Sigmoid colon (tissue), 6 donors: ENCODE measurements at regions not wholly inside any gene's neighbourhood (a gene's known extent, or its start where the extent isn't known, plus 50 kb on each side); places are given as distances from the start of the nearest gene placed in this dataset.

ENCODE experiments used
- DNase-seq: peaks from one replicate; pipeline ENCODE4 v3.0.0-alpha.2; 2019
- H3K27ac ChIP-seq, 4 donors: fragments of 200-600 bp; sonication (generic); one replicate each; pipeline ENCODE4 v1.5.1; 2016 to 2019; ENCODE audit warnings: mild to moderate bottlenecking in 1 of 4
- H3K27me3 ChIP-seq, 3 donors: fragments of 200-600 bp; sonication (generic); one replicate each; pipeline ENCODE4 v1.5.1; 2019; ENCODE audit warnings: mild to moderate bottlenecking in 1 of 3
- H3K36me3 ChIP-seq, 4 donors: fragments of 200-600 bp; sonication (generic); one replicate each; pipeline ENCODE4 v1.5.1; 2016 to 2019
- H3K4me1 ChIP-seq, 4 donors: fragments of 200-600 bp; sonication (generic); one replicate each; pipeline ENCODE4 v1.5.1; 2017 to 2019
- H3K4me3 ChIP-seq, 4 donors: fragments of 200-600 bp; sonication (generic); one replicate each; pipeline ENCODE4 v1.5.1; 2017 to 2019; ENCODE audit warnings: mild to moderate bottlenecking in 2 of 4, moderate library complexity in 1 of 4
- H3K9me3 ChIP-seq, 4 donors: fragments of 200-600 bp in 3 of 4; sonication (generic) in 3 of 4; one replicate each; pipeline versions ENCODE4 v1.5.1 to v1.6.1; 2013 to 2019
- EP300 ChIP-seq, 4 donors: sonication (generic); formaldehyde crosslinking; IDR thresholded peaks; one replicate each; pipeline ENCODE4 v1.6.1; 2017; ENCODE audit warnings: antibody characterized with exemption in 4 of 4
- POLR2A ChIP-seq, 2 donors: fragments of 450-650 bp; IDR thresholded peaks; one replicate each; pipeline ENCODE4 v1.6.1; 2016; ENCODE audit warnings: antibody characterized with exemption in 2 of 2, mild to moderate bottlenecking in 2 of 2, moderate library complexity in 2 of 2
- POLR2AphosphoS5 ChIP-seq, 4 donors: sonication (generic); formaldehyde crosslinking; IDR thresholded peaks; one replicate each; pipeline ENCODE4 v1.6.1; 2017; ENCODE audit warnings: antibody characterized with exemption in 4 of 4
- WGBS, 2 donors: extraction: QIAGEN DNeasy Blood & Tissue Kit; methylation state at CpG; one replicate each; pipeline ENCODE4 v1.1.7; 2013; 5-methylcytosine and 5-hydroxymethylcytosine counted together
- intact Hi-C: fragments of 100-400 bp; cut with DNase I; formaldehyde crosslinking; loops from one replicate; pipeline ENCODE4 v1.15.1; 2023
- TF ChIP-seq, protein P1 (sequence below), 4 experiments: fragments of 450-650 bp in 3 of 4; fragments of 200-600 bp in 1 of 4; IDR thresholded peaks; one replicate each; pipeline ENCODE4 v1.5.1; 2016 to 2019; ENCODE audit warnings: antibody characterized with exemption in 4 of 4, mild to moderate bottlenecking in 3 of 4, moderate library complexity in 2 of 4
- donor health status: healthy with polysubstance abuse.
- donor health status: healthy.

- TF ChIP-seq EP300 (IDR thresholded peaks at IDR 0.05) (no peak), POLR2AphosphoS5 (IDR thresholded peaks at IDR 0.05) (no peak), POLR2A (IDR thresholded peaks at IDR 0.05) (no peak)
- TF ChIP-seq, protein P1, sequence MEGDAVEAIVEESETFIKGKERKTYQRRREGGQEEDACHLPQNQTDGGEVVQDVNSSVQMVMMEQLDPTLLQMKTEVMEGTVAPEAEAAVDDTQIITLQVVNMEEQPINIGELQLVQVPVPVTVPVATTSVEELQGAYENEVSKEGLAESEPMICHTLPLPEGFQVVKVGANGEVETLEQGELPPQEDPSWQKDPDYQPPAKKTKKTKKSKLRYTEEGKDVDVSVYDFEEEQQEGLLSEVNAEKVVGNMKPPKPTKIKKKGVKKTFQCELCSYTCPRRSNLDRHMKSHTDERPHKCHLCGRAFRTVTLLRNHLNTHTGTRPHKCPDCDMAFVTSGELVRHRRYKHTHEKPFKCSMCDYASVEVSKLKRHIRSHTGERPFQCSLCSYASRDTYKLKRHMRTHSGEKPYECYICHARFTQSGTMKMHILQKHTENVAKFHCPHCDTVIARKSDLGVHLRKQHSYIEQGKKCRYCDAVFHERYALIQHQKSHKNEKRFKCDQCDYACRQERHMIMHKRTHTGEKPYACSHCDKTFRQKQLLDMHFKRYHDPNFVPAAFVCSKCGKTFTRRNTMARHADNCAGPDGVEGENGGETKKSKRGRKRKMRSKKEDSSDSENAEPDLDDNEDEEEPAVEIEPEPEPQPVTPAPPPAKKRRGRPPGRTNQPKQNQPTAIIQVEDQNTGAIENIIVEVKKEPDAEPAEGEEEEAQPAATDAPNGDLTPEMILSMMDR (IDR thresholded peaks at IDR 0.05) = no peak
- Histone ChIP-seq H3K27me3 (no peaks in the 10 kb centered on the region), H3K4me3 (no peak overlapping the region), H3K36me3 (no peaks in the 10 kb centered on the region), H3K27ac (no peak overlapping the region), H3K9me3 (no peaks in the 10 kb centered on the region), H3K4me1 (no peaks in the 10 kb centered on the region)
- DNase-seq = no peak
- intact Hi-C loops = no loop called here
- 93 to 97% methylated on average over 3 of the region's 3 CpGs for WGBS, 2 donors
Measured at GRCh38 chr13:99642841-99643240, 141.6 kb downstream of the TM9SF2 start.

GRCh38 chr13:99642006-99642405 lies 140.7 kb downstream of the TM9SF2 start:
- Histone ChIP-seq H3K27me3 (no peaks in the 10 kb centered on the region), H3K4me3 (no peak overlapping the region), H3K27ac (no peak overlapping the region), H3K4me1 (no peaks in the 10 kb centered on the region), H3K36me3 (no peaks in the 10 kb centered on the region), H3K9me3 (no peaks in the 10 kb centered on the region)
- no peak for TF ChIP-seq EP300 (IDR thresholded peaks at IDR 0.05)
- TF ChIP-seq, protein P1 (IDR thresholded peaks at IDR 0.05) = no peak
- TF ChIP-seq POLR2A (IDR thresholded peaks at IDR 0.05) = no peak
- TF ChIP-seq POLR2AphosphoS5 (IDR thresholded peaks at IDR 0.05) = no peak
- WGBS, 2 donors = 97% methylated on average over 4 of the region's 4 CpGs
- no peak for DNase-seq
- intact Hi-C loops = no loop called here

- WGBS, 2 donors = 32 to 70% methylated on average over 3 of the region's 3 CpGs
- Histone ChIP-seq H3K27ac (no peak overlapping the region), H3K4me1 (no peaks in the 10 kb centered on the region), H3K9me3 (no peaks in the 10 kb centered on the region), H3K27me3 (no peaks in the 10 kb centered on the region), H3K4me3 (no peak overlapping the region), H3K36me3 (no peaks in the 10 kb centered on the region)
- no peak for DNase-seq
- TF ChIP-seq EP300 (IDR thresholded peaks at IDR 0.05) (no peak), POLR2AphosphoS5 (IDR thresholded peaks at IDR 0.05) (no peak), POLR2A (IDR thresholded peaks at IDR 0.05) (no peak)
- TF ChIP-seq, protein P1 (IDR thresholded peaks at IDR 0.05) = no peak
- intact Hi-C loops = no loop called here
Measured at GRCh38 chr13:99640260-99640659, 139.0 kb downstream of the TM9SF2 start.

DNA sequence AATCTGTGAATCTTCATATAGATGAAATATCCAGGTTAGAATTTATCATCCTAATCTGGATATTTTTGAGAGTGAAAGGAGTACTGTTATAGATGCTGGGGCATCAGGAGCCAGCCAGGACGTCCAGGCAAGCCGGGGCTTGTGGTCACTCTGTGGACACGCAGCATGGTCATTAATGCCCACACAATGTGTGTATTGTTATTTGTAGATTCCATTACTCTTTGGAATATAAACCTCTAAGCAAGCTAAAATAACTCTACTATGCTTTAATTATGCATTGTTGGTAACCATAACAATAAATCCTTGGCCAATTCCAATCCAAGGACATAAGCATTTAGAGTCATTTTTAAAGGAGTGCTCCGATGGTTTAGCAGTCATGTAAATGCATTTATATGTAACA lies 137.9 kb downstream of the TM9SF2 start:
- no peaks in the 10 kb centered on the region for H3K9me3 ChIP-seq
- no peak for TF ChIP-seq EP300 (IDR thresholded peaks at IDR 0.05)
- TF ChIP-seq, protein P1 (IDR thresholded peaks at IDR 0.05) = no peak
- no peak for TF ChIP-seq POLR2A (IDR thresholded peaks at IDR 0.05)
- TF ChIP-seq POLR2AphosphoS5 (IDR thresholded peaks at IDR 0.05) = no peak
- no peak overlapping the region for H3K27ac ChIP-seq
- no peaks in the 10 kb centered on the region for H3K4me1 ChIP-seq
- no peak overlapping the region for H3K4me3 ChIP-seq
- intact Hi-C loops = no loop called here
- WGBS, 2 donors = 94 to 97% methylated on average over 4 of the region's 4 CpGs
- no peak for DNase-seq
- no peaks in the 10 kb centered on the region for H3K27me3 ChIP-seq
- H3K36me3 ChIP-seq = no peaks in the 10 kb centered on the region

DNA sequence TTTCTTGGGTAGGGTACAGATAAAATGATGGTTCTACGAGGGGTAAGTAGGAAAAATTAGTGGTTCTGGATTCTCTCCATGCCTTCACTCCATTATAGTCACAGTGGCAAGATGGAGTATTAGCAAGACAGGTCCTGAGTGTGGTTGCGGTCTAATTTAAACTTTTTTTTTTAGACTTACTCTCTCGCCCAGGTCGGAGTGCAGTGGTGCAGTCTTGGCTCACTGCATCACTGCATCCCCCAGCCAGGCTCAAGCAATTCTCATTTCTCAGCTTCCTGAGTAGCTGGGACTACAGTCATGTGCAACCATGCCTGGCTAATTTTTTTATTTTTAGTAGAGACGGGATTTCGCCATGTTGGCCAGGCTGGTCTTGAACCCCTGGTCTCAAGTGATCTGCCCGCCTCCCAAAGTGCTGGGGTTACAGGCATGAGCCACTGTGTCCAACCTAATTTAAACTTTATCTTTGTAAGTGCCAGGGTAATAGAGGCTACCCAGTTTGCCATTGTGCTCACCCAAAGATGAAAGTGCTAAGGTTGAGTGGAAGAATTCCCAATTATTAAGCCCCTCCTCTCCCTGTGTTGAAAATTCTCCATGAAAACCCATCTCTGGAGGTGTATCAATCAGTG lies 135.6 kb downstream of the TM9SF2 start:
- no peak overlapping the region for H3K27ac ChIP-seq
- no peak for DNase-seq
- no peak overlapping the region for H3K4me3 ChIP-seq
- 83 to 92% methylated on average over 7 of the region's 7 CpGs for WGBS, 2 donors
- H3K36me3 ChIP-seq = no peaks in the 10 kb centered on the region
- TF ChIP-seq, protein P1 (IDR thresholded peaks at IDR 0.05) = no peak
- no peak for TF ChIP-seq EP300 (IDR thresholded peaks at IDR 0.05)
- TF ChIP-seq POLR2AphosphoS5 (IDR thresholded peaks at IDR 0.05) = no peak
- no peak for TF ChIP-seq POLR2A (IDR thresholded peaks at IDR 0.05)
- no peaks in the 10 kb centered on the region for H3K4me1 ChIP-seq
- no peaks in the 10 kb centered on the region for H3K27me3 ChIP-seq
- intact Hi-C loops = no loop called here
- no peaks in the 10 kb centered on the region for H3K9me3 ChIP-seq
